Ovary (tissue), 3 donors: ENCODE measurements at regions not wholly inside any gene's neighbourhood (a gene's known extent, or its start where the extent isn't known, plus 50 kb on each side); places are given as distances from the start of the nearest gene placed in this dataset.

ENCODE experiments used
- EP300 ChIP-seq: sonication (generic); formaldehyde crosslinking; IDR thresholded peaks from one replicate; pipeline ENCODE4 v1.6.1; 2017; ENCODE audit warnings: antibody characterized with exemption
- TF ChIP-seq, protein P1 (sequence below), 3 donors: fragments of 450-650 bp in 2 of 3; fragments of 200-600 bp in 1 of 3; IDR thresholded peaks; one replicate each; pipeline versions ENCODE4 v1.5.1 to v1.8.0; 2016 to 2022; ENCODE audit warnings: antibody characterized with exemption in 3 of 3, mild to moderate bottlenecking in 1 of 3
- donor health status: DM: no; HTN: no; CAD: no.

DNA sequence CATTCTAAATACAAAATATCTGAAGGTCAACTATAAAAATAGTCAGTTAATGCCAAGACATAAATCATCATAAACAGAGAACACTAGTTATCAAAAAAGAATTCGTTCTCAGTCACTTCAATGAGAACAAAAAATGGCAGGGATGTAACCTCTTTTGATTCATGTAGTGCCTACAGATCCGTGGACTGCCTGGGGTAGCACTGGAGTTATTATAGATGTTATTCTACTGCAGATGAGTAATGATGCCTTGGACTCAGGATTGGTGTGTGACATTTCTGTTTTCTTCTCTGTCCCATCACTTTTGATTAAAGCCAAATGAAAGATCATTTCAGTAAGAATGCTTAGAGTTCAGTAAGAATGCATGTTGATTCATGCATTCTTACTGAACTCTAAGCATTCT, 440.4 kb downstream of the FAM133A start:
- TF ChIP-seq, protein P1, sequence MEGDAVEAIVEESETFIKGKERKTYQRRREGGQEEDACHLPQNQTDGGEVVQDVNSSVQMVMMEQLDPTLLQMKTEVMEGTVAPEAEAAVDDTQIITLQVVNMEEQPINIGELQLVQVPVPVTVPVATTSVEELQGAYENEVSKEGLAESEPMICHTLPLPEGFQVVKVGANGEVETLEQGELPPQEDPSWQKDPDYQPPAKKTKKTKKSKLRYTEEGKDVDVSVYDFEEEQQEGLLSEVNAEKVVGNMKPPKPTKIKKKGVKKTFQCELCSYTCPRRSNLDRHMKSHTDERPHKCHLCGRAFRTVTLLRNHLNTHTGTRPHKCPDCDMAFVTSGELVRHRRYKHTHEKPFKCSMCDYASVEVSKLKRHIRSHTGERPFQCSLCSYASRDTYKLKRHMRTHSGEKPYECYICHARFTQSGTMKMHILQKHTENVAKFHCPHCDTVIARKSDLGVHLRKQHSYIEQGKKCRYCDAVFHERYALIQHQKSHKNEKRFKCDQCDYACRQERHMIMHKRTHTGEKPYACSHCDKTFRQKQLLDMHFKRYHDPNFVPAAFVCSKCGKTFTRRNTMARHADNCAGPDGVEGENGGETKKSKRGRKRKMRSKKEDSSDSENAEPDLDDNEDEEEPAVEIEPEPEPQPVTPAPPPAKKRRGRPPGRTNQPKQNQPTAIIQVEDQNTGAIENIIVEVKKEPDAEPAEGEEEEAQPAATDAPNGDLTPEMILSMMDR (IDR thresholded peaks at IDR 0.05) = no peak
- TF ChIP-seq EP300 = no peak
